ENCODE measurements at regions not wholly inside any gene's neighbourhood (a gene's known extent, or its start where the extent isn't known, plus 50 kb on each side); places are given as distances from the start of the nearest gene placed in this dataset.

DNA sequence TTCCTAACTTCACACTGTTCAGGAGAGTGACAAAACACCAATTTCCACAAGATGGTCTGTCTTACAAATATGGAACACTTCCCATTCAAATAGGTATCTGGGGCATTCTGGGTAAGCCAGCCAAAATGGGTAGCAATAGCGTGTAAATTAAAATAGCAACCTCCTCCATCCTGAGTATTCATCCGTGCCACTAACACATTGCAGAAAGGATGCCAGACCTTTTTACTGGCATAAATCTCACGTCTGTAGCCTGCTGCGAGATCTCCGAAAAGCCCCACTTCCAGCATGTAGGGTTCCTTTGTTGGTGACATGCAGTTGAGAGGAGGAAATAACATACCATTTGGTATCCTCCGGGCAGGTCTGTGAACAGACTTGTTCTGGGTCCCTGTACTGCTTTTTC lies 52.7 kb upstream of the RAI2 start:
- ChIA-PET CTCF (no interaction called here), POLR2A (no interaction called here)
- ATAC-seq, result no peak
- Mint-ChIP-seq H3K4me1 (ENCODE audit: low read depth) (no peaks in the 10 kb centered on the region), H3K36me3 (ENCODE audit: low read depth) (no peaks in the 10 kb centered on the region), H3K9me3 (ENCODE audit: insufficient read depth) (no peaks in the 10 kb centered on the region), H3K27me3 (ENCODE audit: low read depth) (no peaks in the 10 kb centered on the region), H3K4me3 (no peak overlapping the region), H3K27ac (no peak overlapping the region)
- DNase-seq, result no peak
